Common myeloid progenitor, CD34-positive (primary cell): ENCODE measurements at regions not wholly inside any gene's neighbourhood (a gene's known extent, or its start where the extent isn't known, plus 50 kb on each side); places are given as distances from the start of the nearest gene placed in this dataset.

Experiments used
- CTCF ChIA-PET: fragments of 350-600 bp; sonication (Branson Sonifier 250); formaldehyde crosslinking; loops from one replicate; lab custom pipeline; 2021; ENCODE audit warnings: antibody characterized with exemption; lab: Charles Lee
- POLR2A ChIA-PET: fragments of 350-600 bp; sonication (Branson Sonifier 250); formaldehyde crosslinking; loops from one replicate; lab custom pipeline; 2021; ENCODE audit warnings: antibody characterized with exemption; lab: Charles Lee
- DNase-seq, 3 donors: peaks; one replicate each; pipeline versions ENCODE4 v3.0.0 to v3.0.0-alpha.2; 2013
- H3K27ac ChIP-seq, 2 experiments: 1 replicate in 1 of 2; 2 replicates in 1 of 2; pipeline ENCODE4 v1.7.0; 2013; ENCODE audit warnings: inconsistent platforms in 2 of 2, low read length in 2 of 2, mild to moderate bottlenecking in 2 of 2, low read depth in 1 of 2, moderate library complexity in 1 of 2; ENCODE audit not compliant: severe bottlenecking in 2 of 2, insufficient read depth in 1 of 2, poor library complexity in 1 of 2
- H3K27me3 ChIP-seq, 5 experiments: replicated peaks in 2 of 5; 1 replicate in 3 of 5; 2 replicates in 2 of 5; pipeline versions ENCODE4 v1.6.1 to v1.7.0; 2013; ENCODE audit warnings: low read length in 4 of 5, mild to moderate bottlenecking in 2 of 5, moderate library complexity in 2 of 5, inconsistent platforms in 1 of 5; ENCODE audit not compliant: insufficient read depth in 5 of 5, control insufficient read depth in 4 of 5
- H3K36me3 ChIP-seq, 4 experiments: 1 replicate in 2 of 4; 2 replicates in 2 of 4; pipeline versions ENCODE4 v1.6.1 to v1.7.0; 2013; ENCODE audit warnings: low read length in 3 of 4, control low read depth in 1 of 4, mild to moderate bottlenecking in 1 of 4; ENCODE audit not compliant: control insufficient read depth in 4 of 4, insufficient read depth in 4 of 4
- H3K4me1 ChIP-seq, 4 experiments: 1 replicate in 3 of 4; 2 replicates in 1 of 4; pipeline versions ENCODE4 v1.6.1 to v1.7.1; 2013; ENCODE audit warnings: low read length in 3 of 4, mild to moderate bottlenecking in 3 of 4, control low read depth in 1 of 4, inconsistent platforms in 1 of 4, moderate library complexity in 1 of 4; ENCODE audit not compliant: control insufficient read depth in 4 of 4, insufficient read depth in 4 of 4; ENCODE audit errors: control extremely low read depth in 1 of 4
- H3K4me3 ChIP-seq, 7 experiments: 1 replicate in 4 of 7; 2 replicates in 3 of 7; pipeline versions ENCODE4 v1.5.1 to v1.7.0; 2013; ENCODE audit warnings: mild to moderate bottlenecking in 7 of 7, low read length in 6 of 7, moderate library complexity in 6 of 7, inconsistent platforms in 2 of 7, low read depth in 2 of 7, control low read depth in 1 of 7; ENCODE audit not compliant: insufficient read depth in 4 of 7, control insufficient read depth in 1 of 7; ENCODE audit errors: extremely low read depth in 1 of 7
- H3K9me3 ChIP-seq, 5 experiments: 1 replicate in 4 of 5; 2 replicates in 1 of 5; pipeline versions ENCODE4 v1.6.1 to v1.7.1; 2013; ENCODE audit warnings: low read length in 4 of 5, mild to moderate bottlenecking in 2 of 5, inconsistent platforms in 1 of 5, low read depth in 1 of 5, moderate library complexity in 1 of 5; ENCODE audit not compliant: control insufficient read depth in 4 of 5, insufficient read depth in 2 of 5; ENCODE audit errors: control extremely low read depth in 1 of 5
- WGBS: methylation state at CpG from one replicate; pipeline ENCODE4 v1.1.5; 2013; ENCODE audit not compliant: insufficient coverage; 5-methylcytosine and 5-hydroxymethylcytosine counted together

DNA sequence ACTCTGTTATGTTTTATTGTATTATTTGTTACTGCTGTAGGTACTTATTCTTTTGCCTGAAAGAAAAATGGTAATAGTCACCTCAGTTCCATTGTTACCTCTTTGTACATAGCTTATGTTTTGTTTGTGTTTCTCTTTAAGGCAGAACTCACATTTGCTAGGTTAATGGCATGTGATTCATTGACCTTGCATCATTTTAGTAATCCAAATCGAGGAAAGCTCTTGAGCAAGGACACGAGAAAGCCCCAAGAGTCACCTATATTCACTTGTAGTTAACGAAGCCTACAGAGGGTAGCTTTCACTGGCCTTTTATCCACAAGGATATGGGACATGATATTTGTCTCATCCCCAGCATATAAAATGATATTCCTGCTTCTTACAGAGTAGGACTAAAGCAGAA is 1765.2 kb downstream of the NCAM2 start:
- H3K9me3 ChIP-seq, result peaks cover 0 to 2% (median 0%) of the 10 kb centered on the region in 5 experiments
- POLR2A ChIA-PET, result no interaction called here
- no peaks in the 10 kb centered on the region for H3K27me3 ChIP-seq
- no peak overlapping the region for H3K4me3 ChIP-seq
- DNase-seq, result no peak
- H3K36me3 ChIP-seq, result no peaks in the 10 kb centered on the region
- no peak overlapping the region for H3K27ac ChIP-seq
- H3K4me1 ChIP-seq, result no peaks in the 10 kb centered on the region
- CTCF ChIA-PET, result no interaction called here
- 100% methylated on average over 3 of the region's 3 CpGs for WGBS

GRCh38 chr21:22764222-22764621 is 1766.0 kb downstream of the NCAM2 start:
- DNase-seq, result no peak
- Histone ChIP-seq H3K27me3 (no peaks in the 10 kb centered on the region), H3K27ac (no peak overlapping the region), H3K4me1 (no peaks in the 10 kb centered on the region), H3K4me3 (no peak overlapping the region), H3K36me3 (no peaks in the 10 kb centered on the region), H3K9me3 (peaks cover 0 to 2% (median 0%) of the 10 kb centered on the region in 5 experiments)
- no CpG with 5 or more reads among the region's 3 CpGs for WGBS
- ChIA-PET POLR2A (no interaction called here), CTCF (interaction anchor here (0.6 kb wide), 1 partner anchor 64 kb away, joined by 4 read pairs; no protein-coding TSS in a partner anchor)

DNA sequence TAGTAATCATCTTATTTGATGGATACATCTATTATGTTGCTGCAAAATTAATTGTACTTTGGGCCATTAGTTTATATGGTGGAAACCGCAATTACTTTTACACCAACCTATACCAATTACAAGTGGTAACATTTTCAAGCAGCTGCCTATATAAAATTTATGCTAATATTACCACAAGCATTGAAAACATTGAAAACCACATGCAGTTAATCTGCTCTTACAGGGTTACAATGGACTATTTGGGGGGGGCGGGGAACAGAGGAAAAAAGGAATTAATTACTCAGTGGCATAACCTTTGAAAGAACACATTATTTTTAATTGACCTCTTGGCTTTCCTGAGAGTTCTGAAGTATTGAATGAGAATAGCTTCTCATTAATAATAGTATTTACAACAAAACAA is 1793.2 kb downstream of the NCAM2 start:
- CTCF ChIA-PET, result interaction anchor here (0.8 to 1.9 kb wide), 4 partner anchors 216 to 1628 kb away, joined by 3 to 10 read pairs (median 3); no protein-coding TSS in a partner anchor
- H3K36me3 ChIP-seq, result no peaks in the 10 kb centered on the region
- peak in 1 of 3 donors; percentile 15 for DNase-seq
- no peaks in the 10 kb centered on the region for H3K27me3 ChIP-seq
- no CpG with 5 or more reads among the region's 2 CpGs for WGBS
- no peak overlapping the region for H3K27ac ChIP-seq
- POLR2A ChIA-PET, result no interaction called here
- no peak overlapping the region for H3K4me3 ChIP-seq
- no peaks in the 10 kb centered on the region for H3K9me3 ChIP-seq
- no peaks in the 10 kb centered on the region for H3K4me1 ChIP-seq

DNA sequence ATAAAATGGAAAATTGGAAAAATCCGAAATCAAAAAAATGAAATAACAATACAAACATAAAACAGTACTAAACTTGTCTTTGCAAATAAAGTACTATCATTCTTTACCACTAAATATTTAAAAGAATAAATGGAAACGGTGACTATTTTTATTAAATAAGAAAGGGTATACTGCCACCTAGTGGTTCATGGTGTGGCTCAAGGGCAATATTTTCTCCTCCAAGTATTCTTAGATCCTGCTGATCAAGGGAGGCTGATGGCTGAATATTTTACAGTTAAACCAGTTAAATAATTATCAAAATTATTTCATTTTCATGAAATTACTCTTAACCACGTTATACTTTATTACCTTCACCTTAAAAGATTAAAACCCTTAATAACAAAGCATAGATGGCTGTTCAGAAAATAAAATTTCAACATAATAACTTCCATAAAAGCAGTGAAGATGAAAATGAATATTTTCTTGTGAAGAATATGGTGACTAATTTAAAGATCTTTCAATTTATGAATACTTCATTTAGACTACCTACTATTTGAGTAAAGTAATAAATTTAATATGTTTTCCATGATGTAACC is 1793.9 kb downstream of the NCAM2 start:
- no CpG with 5 or more reads among the region's 3 CpGs for WGBS

DNA sequence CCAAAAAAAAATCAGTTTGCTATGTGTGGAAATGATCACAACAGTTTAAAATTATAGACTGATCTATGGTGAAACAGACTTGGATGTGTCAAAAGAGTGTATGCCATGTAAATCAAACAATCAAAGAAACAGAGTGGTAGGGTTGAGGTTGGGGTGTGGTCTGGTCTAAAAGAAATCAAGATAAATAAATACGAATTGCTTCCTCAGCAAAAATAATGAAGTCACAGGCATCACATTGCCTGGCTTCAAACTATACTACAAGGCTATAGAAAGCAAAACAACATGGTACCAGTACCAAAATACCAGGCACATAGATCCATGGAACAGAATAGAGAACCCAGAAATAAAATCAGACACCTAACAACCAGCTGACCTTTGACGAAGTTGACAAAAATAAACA is 1796.9 kb downstream of the NCAM2 start:
- Histone ChIP-seq H3K4me3 (no peak overlapping the region), H3K4me1 (no peaks in the 10 kb centered on the region), H3K27me3 (no peaks in the 10 kb centered on the region), H3K9me3 (peaks cover 0 to 2% (median 0%) of the 10 kb centered on the region in 5 experiments), H3K27ac (no peak overlapping the region), H3K36me3 (no peaks in the 10 kb centered on the region)
- CTCF ChIA-PET, result no interaction called here
- POLR2A ChIA-PET, result no interaction called here
- DNase-seq, result no peak
- WGBS, result no CpG with 5 or more reads among the region's 2 CpGs

More for the DNA sequence above, 1793.9 kb downstream of the NCAM2 start:
- Histone ChIP-seq H3K27ac (no peak overlapping the region), H3K9me3 (no peaks in the 10 kb centered on the region), H3K36me3 (no peaks in the 10 kb centered on the region), H3K27me3 (no peaks in the 10 kb centered on the region), H3K4me1 (no peaks in the 10 kb centered on the region), H3K4me3 (no peak overlapping the region)
- ChIA-PET CTCF (interaction anchor here (0.8 to 1.9 kb wide), 4 partner anchors 217 to 1629 kb away, joined by 3 to 10 read pairs (median 3); no protein-coding TSS in a partner anchor), POLR2A (no interaction called here)
- DNase-seq, result peak; percentile 59 to 81 (median 68)

DNA sequence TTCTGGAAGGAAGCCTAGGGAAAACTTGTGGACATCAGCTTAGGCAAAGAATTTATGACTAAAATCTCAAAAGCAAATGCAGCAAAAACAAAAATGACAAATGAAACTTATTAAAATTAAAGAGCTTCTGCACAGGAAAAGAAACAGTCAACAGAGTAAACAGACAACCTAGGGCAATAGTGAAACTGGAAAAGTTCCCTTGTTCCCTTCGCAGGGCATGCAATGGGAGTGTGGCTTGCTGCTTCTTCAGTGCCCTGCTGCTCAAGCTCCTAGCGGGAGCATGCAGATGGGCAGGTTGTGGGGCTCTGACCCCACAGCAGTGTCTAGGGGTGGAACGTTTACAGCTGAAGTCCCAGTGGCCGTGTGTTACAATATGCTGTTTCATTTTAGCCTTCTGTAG is 1797.4 kb downstream of the NCAM2 start:
- CTCF ChIA-PET, result interaction anchor here (0.8 kb wide), 1 partner anchor 221 kb away, joined by 3 read pairs; no protein-coding TSS in a partner anchor
- no peak for DNase-seq
- Histone ChIP-seq H3K27me3 (no peaks in the 10 kb centered on the region), H3K9me3 (peaks cover 0 to 2% (median 0%) of the 10 kb centered on the region in 5 experiments), H3K27ac (no peak overlapping the region), H3K4me3 (no peak overlapping the region), H3K4me1 (no peaks in the 10 kb centered on the region), H3K36me3 (no peaks in the 10 kb centered on the region)
- POLR2A ChIA-PET, result no interaction called here
- WGBS, result 97% methylated on average over 4 of the region's 4 CpGs

DNA sequence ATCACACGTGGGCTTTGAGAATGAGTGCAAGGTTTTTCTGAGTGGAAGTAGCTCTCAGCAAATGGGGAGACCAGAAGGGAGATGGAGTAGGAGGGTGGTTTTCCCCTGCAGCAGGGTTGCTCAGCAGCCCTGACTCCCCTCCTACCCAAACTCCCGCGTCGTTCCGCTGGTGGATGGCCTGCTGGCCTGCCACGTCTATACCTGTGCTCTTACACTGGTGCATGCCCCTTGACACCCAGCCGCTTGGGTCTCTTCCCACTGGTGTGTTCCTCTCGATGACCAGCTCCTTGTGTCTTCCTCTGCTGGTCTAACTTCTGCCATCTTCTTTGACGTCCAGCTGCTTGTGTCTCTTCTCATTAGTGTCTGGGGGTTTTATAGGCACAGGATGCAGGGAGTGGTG is 1797.9 kb downstream of the NCAM2 start:
- H3K4me3 ChIP-seq, result no peak overlapping the region
- POLR2A ChIA-PET, result no interaction called here
- no peak for DNase-seq
- CTCF ChIA-PET, result interaction anchor here (0.8 kb wide), 1 partner anchor 221 kb away, joined by 3 read pairs; no protein-coding TSS in a partner anchor
- WGBS, result 90% methylated on average over 7 of the region's 9 CpGs
- H3K27ac ChIP-seq, result no peak overlapping the region
- no peaks in the 10 kb centered on the region for H3K36me3 ChIP-seq
- H3K4me1 ChIP-seq, result no peaks in the 10 kb centered on the region
- peaks cover 0 to 2% (median 0%) of the 10 kb centered on the region in 5 experiments for H3K9me3 ChIP-seq
- no peaks in the 10 kb centered on the region for H3K27me3 ChIP-seq
